Loucy (cell line): ENCODE measurements at regions not wholly inside any gene's neighbourhood (a gene's known extent, or its start where the extent isn't known, plus 50 kb on each side); places are given as distances from the start of the nearest gene placed in this dataset.
"Not testable (repeated sequence)": the region's sequence is repeated elsewhere in the genome, so short reads cannot be mapped to it uniquely, and the experiment has no call there.

Experiments
- H2AFZ ChIP-seq: fragments of 200-600 bp; sonication (generic); 2 replicates; pipeline ENCODE4 v1.6.0; 2016; ENCODE audit warnings: antibody characterized with exemption, mild to moderate bottlenecking, low read length, moderate library complexity
- H3F3A ChIP-seq: fragments of 200-600 bp; 2 replicates; pipeline ENCODE4 v1.6.0; 2016; ENCODE audit warnings: antibody characterized with exemption, low read depth, mild to moderate bottlenecking
- H3K27me3 ChIP-seq: fragments of 200-600 bp; sonication (generic); 2 replicates; pipeline ENCODE4 v1.6.1; 2014; ENCODE audit warnings: low read length, mild to moderate bottlenecking; ENCODE audit not compliant: insufficient read depth, poor library complexity, severe bottlenecking
- H3K36me3 ChIP-seq: fragments of 200-600 bp; sonication (generic); 2 replicates; pipeline ENCODE4 v1.6.1; 2016; ENCODE audit warnings: low read length; ENCODE audit not compliant: insufficient read depth
- H3K4me1 ChIP-seq: fragments of 200-600 bp; sonication (generic); 2 replicates; pipeline ENCODE4 v1.5.1; 2014; ENCODE audit warnings: low read length, mild to moderate bottlenecking; ENCODE audit not compliant: insufficient read depth, poor library complexity, severe bottlenecking
- H3K4me2 ChIP-seq: fragments of 200-600 bp; sonication (generic); 2 replicates; pipeline ENCODE4 v1.6.0; 2014; ENCODE audit warnings: antibody characterized with exemption, low read length, low read depth, mild to moderate bottlenecking; ENCODE audit not compliant: poor library complexity, severe bottlenecking
- H3K4me3 ChIP-seq: fragments of 200-600 bp; sonication (generic); 2 replicates; pipeline ENCODE4 v1.5.1; 2014; ENCODE audit warnings: low read length, mild to moderate bottlenecking, mixed read lengths; ENCODE audit not compliant: poor library complexity, severe bottlenecking
- H3K79me2 ChIP-seq: fragments of 200-600 bp; sonication (generic); 2 replicates; pipeline ENCODE4 v1.6.1; 2014; ENCODE audit warnings: low read length; ENCODE audit not compliant: insufficient read depth
- H3K9ac ChIP-seq: fragments of 200-600 bp; sonication (generic); 2 replicates; pipeline ENCODE4 v1.6.0; 2014; ENCODE audit warnings: mild to moderate bottlenecking, low read depth, low read length, moderate library complexity; ENCODE audit not compliant: poor library complexity, severe bottlenecking
- H3K9me2 ChIP-seq: fragments of 200-600 bp; sonication (generic); replicated peaks from 2 replicates; pipeline ENCODE4 v1.6.1; 2016; ENCODE audit warnings: low read depth, low read length, mixed read lengths
- H3K9me3 ChIP-seq: fragments of 200-600 bp; sonication (generic); 2 replicates; pipeline ENCODE4 v1.6.1; 2014; ENCODE audit warnings: mild to moderate bottlenecking, antibody characterized with exemption, low read length, low read depth; ENCODE audit not compliant: insufficient read depth
- H4K20me1 ChIP-seq: fragments of 200-600 bp; sonication (generic); 2 replicates; pipeline ENCODE4 v1.6.0; 2014; ENCODE audit warnings: antibody characterized with exemption, low read length, mild to moderate bottlenecking; ENCODE audit not compliant: insufficient read depth, poor library complexity, severe bottlenecking
- EZH2phosphoT487 ChIP-seq: fragments of 200-600 bp; IDR thresholded peaks from 2 replicates; pipeline ENCODE4 v1.6.1; 2018; ENCODE audit warnings: antibody characterized with exemption, mild to moderate bottlenecking, moderate library complexity, borderline replicate concordance
- TF ChIP-seq, protein P1 (sequence below): fragments of 200-600 bp; sonication (generic); conservative IDR thresholded peaks from 2 replicates; pipeline ENCODE4 v1.5.1; 2014; ENCODE audit warnings: mild to moderate bottlenecking, antibody characterized with exemption, low read length

- Histone ChIP-seq H3K4me1 (no peaks in the 10 kb centered on the region), H2AFZ (no peak overlapping the region), H3K4me3 (no peak overlapping the region), H3K79me2 (no peaks in the 10 kb centered on the region), H3K9me3 (no peaks in the 10 kb centered on the region), H3K4me2 (no peak overlapping the region), H3K36me3 (no peaks in the 10 kb centered on the region), H4K20me1 (no peaks in the 10 kb centered on the region), H3K9ac (no peak overlapping the region), H3F3A (no peaks in the 10 kb centered on the region), H3K27me3 (no peaks in the 10 kb centered on the region), H3K9me2 (no peaks in the 10 kb centered on the region)
- TF ChIP-seq, protein P1, sequence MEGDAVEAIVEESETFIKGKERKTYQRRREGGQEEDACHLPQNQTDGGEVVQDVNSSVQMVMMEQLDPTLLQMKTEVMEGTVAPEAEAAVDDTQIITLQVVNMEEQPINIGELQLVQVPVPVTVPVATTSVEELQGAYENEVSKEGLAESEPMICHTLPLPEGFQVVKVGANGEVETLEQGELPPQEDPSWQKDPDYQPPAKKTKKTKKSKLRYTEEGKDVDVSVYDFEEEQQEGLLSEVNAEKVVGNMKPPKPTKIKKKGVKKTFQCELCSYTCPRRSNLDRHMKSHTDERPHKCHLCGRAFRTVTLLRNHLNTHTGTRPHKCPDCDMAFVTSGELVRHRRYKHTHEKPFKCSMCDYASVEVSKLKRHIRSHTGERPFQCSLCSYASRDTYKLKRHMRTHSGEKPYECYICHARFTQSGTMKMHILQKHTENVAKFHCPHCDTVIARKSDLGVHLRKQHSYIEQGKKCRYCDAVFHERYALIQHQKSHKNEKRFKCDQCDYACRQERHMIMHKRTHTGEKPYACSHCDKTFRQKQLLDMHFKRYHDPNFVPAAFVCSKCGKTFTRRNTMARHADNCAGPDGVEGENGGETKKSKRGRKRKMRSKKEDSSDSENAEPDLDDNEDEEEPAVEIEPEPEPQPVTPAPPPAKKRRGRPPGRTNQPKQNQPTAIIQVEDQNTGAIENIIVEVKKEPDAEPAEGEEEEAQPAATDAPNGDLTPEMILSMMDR: no peak
- no peak for TF ChIP-seq EZH2phosphoT487
Observed at GRCh38 chr5:118293378-118293777, 695.0 kb downstream of the DTWD2 start.

DNA sequence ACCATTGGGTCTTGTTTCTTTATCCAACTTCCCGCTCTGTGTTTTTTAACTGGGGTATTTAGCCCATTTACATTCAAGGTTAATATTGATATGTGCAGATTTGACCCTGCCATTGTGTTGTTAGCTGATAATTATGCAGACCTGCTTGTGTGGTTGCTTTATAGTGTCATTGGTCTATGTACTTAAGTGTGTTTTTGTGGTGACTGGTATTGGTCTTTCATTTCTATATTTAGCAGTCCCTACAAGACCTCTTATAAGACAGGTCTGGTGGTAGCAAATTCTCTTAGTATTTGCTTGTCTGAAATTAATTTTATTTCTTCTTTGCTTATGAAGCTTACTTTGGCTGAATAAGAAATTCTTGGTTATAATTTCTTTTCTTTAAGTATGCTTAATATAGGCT is 698.1 kb downstream of the DTWD2 start:
- Histone ChIP-seq H3F3A (no peaks in the 10 kb centered on the region), H3K4me1 (no peaks in the 10 kb centered on the region), H3K27me3 (no peaks in the 10 kb centered on the region), H3K36me3 (no peaks in the 10 kb centered on the region), H3K4me3 (no peak overlapping the region), H3K4me2 (no peak overlapping the region), H3K9me3 (no peaks in the 10 kb centered on the region), H3K79me2 (no peaks in the 10 kb centered on the region), H3K9ac (no peak overlapping the region), H4K20me1 (no peaks in the 10 kb centered on the region), H2AFZ (no peak overlapping the region), H3K9me2 (no peaks in the 10 kb centered on the region)
- TF ChIP-seq, protein P1: no peak
- no peak for TF ChIP-seq EZH2phosphoT487

DNA sequence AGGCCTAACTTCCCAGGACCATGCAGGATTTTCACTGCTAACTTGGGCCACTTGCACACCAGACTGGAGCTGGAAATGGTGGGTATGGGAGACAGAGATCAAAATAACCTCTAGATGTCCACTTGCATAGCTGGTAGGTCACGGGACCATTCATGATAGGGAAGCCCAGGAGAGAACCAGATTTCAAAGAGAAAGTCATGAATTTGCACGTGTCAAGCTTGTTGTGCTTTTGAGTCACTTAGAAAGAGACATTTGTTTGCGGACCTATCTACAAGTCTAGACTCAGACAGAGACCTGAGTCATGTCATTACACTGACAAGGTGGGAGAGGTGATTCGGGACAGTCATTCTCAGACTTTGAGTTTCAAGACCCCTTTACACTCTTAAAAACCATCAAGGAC is 704.1 kb downstream of the DTWD2 start:
- not testable (repeated sequence) for H3F3A ChIP-seq, H4K20me1 ChIP-seq, H2AFZ ChIP-seq, H3K9me2 ChIP-seq, H3K4me2 ChIP-seq, H3K4me3 ChIP-seq, H3K9ac ChIP-seq, H3K79me2 ChIP-seq, H3K9me3 ChIP-seq, H3K36me3 ChIP-seq, H3K27me3 ChIP-seq, H3K4me1 ChIP-seq

- not testable (repeated sequence) for H4K20me1 ChIP-seq, H3K4me2 ChIP-seq, H3K9me3 ChIP-seq, H3K27me3 ChIP-seq, H3K4me3 ChIP-seq, H3K79me2 ChIP-seq, H3K36me3 ChIP-seq, H3F3A ChIP-seq, H3K4me1 ChIP-seq, H2AFZ ChIP-seq, H3K9me2 ChIP-seq, H3K9ac ChIP-seq
Observed at GRCh38 chr5:118282480-118283038, 705.8 kb downstream of the DTWD2 start.
